ENCODE measurements at regions not wholly inside any gene's neighbourhood (a gene's known extent, or its start where the extent isn't known, plus 50 kb on each side); places are given as distances from the start of the nearest gene placed in this dataset.

DNA sequence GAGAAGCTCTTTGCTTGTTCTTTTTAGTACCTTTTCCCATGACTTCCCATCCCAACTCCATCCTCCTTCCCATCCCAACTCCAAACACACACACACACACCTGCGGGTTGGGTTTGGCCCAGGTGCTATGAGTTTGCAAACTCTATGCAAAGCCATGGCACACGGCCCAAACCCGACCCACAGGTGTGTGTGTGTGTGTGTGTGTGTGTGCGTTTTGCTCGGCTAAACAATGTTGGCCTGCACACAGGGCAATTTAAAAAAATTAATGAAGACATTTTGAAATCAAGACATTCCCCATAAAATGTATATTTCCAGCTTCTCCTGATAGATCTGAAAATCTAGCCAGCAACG is 103.7 kb upstream of the TLE3 start:
- in situ Hi-C loops (cut with HindIII; ENCODE audit: low sequenced_read_pairs), result no loop called here
- DNase-seq (ENCODE audit: low spot score), result no peak

- peak; percentile 40 for DNase-seq (ENCODE audit: low spot score)
- in situ Hi-C loops (cut with HindIII; ENCODE audit: low sequenced_read_pairs), result no loop called here
Measured at GRCh38 chr15:70200511-70201424, 103.1 kb upstream of the TLE3 start.

GRCh38 chr15:70199540-70200410 is 102.1 kb upstream of the TLE3 start:
- in situ Hi-C loops (cut with HindIII; ENCODE audit: low sequenced_read_pairs), result no loop called here

DNA sequence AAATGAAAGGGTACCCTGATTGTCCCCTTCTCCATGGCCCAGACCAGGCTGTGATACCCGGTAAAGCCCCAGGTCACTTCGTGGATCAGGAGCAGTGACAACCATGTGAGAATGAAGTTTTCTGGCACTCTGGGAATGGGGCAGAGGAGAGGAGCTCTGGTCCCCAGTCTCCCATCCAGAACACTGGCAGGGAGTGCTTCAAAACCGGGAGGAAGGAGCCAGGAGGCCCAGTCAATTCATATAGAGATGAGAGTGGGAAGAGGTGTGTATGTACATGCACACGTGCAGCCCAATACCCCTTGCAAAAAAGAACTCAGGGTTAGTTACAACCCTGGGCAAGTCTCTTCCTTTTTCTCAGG is 101.4 kb upstream of the TLE3 start:
- no peak for DNase-seq (ENCODE audit: low spot score)
- in situ Hi-C loops (cut with HindIII; ENCODE audit: low sequenced_read_pairs), result no loop called here

More at GRCh38 chr15:70199540-70200410, 102.1 kb upstream of the TLE3 start:
- no peak for DNase-seq (ENCODE audit: low spot score)

GRCh38 chr15:70198441-70199123 is 100.9 kb upstream of the TLE3 start:
- in situ Hi-C loops (cut with HindIII; ENCODE audit: low sequenced_read_pairs), result no loop called here
- no peak for DNase-seq (ENCODE audit: low spot score)

GRCh38 chr15:70197945-70198361 is 100.2 kb upstream of the TLE3 start:
- in situ Hi-C loops (cut with HindIII; ENCODE audit: low sequenced_read_pairs), result no loop called here
- no peak for DNase-seq (ENCODE audit: low spot score)

DNA sequence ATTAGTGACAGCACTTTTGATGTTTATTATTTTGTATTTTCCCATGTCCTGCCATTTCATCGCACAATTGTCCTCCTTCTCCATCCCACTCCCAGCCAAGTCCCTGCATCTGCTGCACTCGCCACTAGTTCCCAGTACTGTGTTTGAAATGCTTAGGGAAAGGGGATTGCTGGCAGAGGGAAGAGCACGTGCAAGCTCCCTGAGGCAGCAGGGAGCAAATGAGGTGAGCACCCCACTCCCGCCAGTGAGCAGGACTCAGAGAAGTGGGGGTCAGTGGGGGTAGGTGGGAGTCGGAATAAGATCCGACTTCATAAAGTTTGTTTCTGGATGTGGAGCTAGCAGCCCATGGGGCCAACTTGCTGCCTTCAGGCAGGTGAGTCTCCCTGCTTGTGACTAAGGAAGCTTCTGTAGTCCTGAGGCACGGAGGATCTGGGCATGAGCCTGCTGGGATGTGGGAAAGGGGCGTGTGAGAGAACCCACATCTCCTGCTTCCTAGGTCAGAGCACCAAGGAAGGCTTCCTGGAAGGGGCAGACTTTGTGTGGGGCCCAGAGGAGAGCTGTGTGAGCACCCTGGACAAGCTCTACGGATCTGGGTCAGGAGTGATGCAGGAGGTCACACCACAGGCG is 99.7 kb upstream of the TLE3 start:
- in situ Hi-C loops (cut with HindIII; ENCODE audit: low sequenced_read_pairs), result no loop called here
- no peak for DNase-seq (ENCODE audit: low spot score)

- no peak for DNase-seq (ENCODE audit: low spot score)
Measured at GRCh38 chr15:70196372-70197316, 98.9 kb upstream of the TLE3 start.

DNA sequence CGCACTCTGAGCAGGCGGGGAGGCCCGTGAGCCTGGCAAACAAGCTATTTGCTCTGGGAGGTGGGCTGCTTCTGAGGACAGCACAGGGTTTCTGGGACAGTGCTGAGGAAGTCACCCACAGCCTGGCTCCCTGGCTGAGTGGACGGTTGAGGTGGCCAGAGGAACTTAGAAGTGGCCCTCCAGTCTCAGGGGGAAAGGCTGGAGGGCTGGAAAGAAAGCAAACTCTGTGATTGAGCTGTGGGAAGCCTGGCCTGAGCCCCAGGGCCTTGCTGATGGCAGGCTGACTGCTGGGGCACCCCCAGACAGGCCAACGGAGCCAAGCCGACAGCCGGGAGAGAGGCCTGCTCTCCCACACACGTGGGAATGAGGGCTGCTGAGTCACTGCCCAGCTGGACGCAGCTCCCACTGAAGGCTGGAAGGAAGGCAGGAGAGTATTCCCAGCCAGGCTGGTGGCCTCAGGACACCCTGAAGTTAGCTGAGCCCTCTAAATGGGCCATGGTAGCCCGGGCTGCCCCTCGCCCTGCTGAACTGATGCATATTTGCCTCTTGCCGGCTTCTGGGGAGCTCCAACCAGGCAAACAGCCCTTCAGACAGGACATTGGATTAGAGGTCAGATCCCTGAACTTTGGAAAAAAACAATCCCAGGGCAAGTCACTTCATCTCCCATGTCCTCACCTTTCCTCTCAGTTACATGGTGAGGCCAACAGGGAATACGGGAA is 98.0 kb upstream of the TLE3 start:
- in situ Hi-C loops (cut with HindIII; ENCODE audit: low sequenced_read_pairs), result no loop called here
- DNase-seq (ENCODE audit: low spot score), result peak; percentile 77

More at GRCh38 chr15:70196372-70197316, 98.9 kb upstream of the TLE3 start:
- in situ Hi-C loops (cut with HindIII; ENCODE audit: low sequenced_read_pairs), result no loop called here

- in situ Hi-C loops (cut with HindIII; ENCODE audit: low sequenced_read_pairs), result no loop called here
- DNase-seq (ENCODE audit: low spot score), result peak; percentile 70
Measured at GRCh38 chr15:70195171-70195570, 97.5 kb upstream of the TLE3 start.

DNA sequence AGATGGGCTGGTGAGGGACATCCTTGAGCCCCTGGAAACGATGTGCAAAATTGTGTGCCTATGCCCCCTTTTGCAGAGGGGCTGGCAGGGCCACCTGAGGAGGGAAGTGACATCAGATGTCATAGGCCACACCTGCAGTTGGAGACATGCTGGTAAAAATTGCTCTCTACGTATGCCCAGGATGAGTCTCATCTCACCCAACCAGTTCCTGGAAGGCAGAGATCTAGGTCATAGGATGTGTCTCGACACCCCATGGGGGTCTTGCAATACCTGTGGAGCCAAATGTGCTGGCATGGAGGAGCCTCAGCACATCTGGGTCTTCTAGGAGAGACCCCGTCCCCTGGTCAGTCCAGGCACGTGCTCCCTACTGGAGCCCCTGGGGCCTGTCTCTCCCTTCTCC is 96.5 kb upstream of the TLE3 start:
- no peak for DNase-seq (ENCODE audit: low spot score)
- in situ Hi-C loops (cut with HindIII; ENCODE audit: low sequenced_read_pairs), result no loop called here

DNA sequence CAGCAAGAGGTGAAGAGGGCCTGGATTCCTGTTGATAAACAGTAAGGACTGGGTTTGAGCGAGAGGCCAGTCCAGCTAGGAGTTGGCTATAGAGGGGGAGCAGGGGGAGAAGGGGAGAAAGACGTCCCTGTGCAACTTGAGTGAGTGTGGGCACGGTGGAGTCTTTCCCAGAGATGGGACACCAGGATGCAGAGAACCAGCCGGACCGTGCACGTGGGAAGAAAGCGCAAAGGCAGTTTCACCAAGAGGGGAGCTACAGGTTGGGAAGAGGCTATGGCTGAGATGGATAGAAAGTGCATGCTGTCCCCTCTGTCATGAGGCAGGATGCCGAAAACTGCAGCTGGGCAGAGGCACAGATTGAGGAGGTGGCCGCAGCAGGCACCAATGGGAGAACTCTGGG is 96.0 kb upstream of the TLE3 start:
- in situ Hi-C loops (cut with HindIII; ENCODE audit: low sequenced_read_pairs), result no loop called here
- no peak for DNase-seq (ENCODE audit: low spot score)

- in situ Hi-C loops (cut with HindIII; ENCODE audit: low sequenced_read_pairs), result no loop called here
- DNase-seq (ENCODE audit: low spot score), result no peak
Measured at GRCh38 chr15:70192490-70192889, 94.8 kb upstream of the TLE3 start.

GRCh38 chr15:70192041-70192440 is 94.3 kb upstream of the TLE3 start:
- no peak for DNase-seq (ENCODE audit: low spot score)
- in situ Hi-C loops (cut with HindIII; ENCODE audit: low sequenced_read_pairs), result no loop called here

- in situ Hi-C loops (cut with HindIII; ENCODE audit: low sequenced_read_pairs), result no loop called here
- no peak for DNase-seq (ENCODE audit: low spot score)
Measured at GRCh38 chr15:70190965-70191364, 93.2 kb upstream of the TLE3 start.

DNA sequence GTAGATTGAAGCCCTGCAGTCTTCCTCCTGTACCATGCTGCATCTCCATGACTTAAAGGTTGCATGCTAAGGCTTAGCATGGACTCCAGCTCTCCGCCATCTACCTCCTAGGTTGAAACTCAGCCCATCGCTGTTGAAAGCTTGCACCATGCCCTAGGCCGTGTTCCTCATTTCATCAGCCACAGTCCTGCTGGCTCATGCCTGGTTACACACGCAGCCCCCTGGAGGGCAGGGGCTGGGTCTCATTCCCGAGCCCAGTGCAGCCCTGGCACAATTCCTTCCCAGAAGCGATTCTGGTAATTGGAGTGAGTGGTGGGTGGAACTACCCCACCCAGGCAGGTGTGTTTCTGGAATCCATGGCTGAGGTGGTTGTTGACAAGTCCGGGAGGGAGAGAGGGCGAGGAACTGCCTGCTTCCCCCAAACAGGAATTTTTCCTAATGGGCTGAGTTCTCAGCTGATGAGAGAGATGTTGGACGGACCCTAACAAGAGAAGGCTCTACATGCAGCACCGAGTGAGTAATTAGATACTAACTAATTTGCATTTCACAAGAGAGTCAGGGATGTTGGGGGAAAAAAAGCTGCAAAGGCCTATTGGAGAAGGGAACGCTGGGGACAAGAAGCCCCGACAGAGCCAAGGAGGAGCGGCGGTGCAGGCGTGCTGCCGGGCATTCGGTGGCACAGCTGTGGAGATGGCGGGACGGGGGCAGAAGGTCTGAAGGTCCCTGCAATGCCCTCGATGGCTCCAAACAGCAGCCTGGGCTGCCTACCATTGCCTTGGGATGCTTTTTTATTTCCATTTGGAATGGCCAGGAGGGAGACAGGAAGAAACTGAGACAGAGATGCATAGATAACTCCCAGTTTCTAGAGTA is 92.3 kb upstream of the TLE3 start:
- in situ Hi-C loops (cut with HindIII; ENCODE audit: low sequenced_read_pairs), result no loop called here

GRCh38 chr15:70188286-70188685 is 90.6 kb upstream of the TLE3 start:
- no peak for DNase-seq (ENCODE audit: low spot score)
- in situ Hi-C loops (cut with HindIII; ENCODE audit: low sequenced_read_pairs), result no loop called here

More for the DNA sequence above, 92.3 kb upstream of the TLE3 start:
- DNase-seq (ENCODE audit: low spot score), result no peak

Measured in G401 (cell line).